HG03457 (cell line): ENCODE measurements at regions not wholly inside any gene's neighbourhood (a gene's known extent, or its start where the extent isn't known, plus 50 kb on each side); places are given as distances from the start of the nearest gene placed in this dataset.

Source experiments
- ATAC-seq: cut with Tn5 transposase; IDR thresholded peaks from one replicate; pipeline ENCODE4 v1.9.1; 2021; ENCODE audit warnings: moderate number of reproducible peaks; ENCODE audit not compliant: unreplicated experiment

GRCh38 chr4:138927072-138927471 lies 88.5 kb upstream of the NOCT start:
- ATAC-seq, result no peak

- ATAC-seq, result no peak
Measured at GRCh38 chr4:138925495-138925894, 90.1 kb upstream of the NOCT start.

GRCh38 chr4:138919094-138919936 lies 96.3 kb upstream of the NOCT start:
- peak; percentile 65 for ATAC-seq

- ATAC-seq, result no peak
Measured at GRCh38 chr4:138918169-138918869, 97.3 kb upstream of the NOCT start.

- no peak for ATAC-seq
Measured at GRCh38 chr4:138916763-138917162, 98.8 kb upstream of the NOCT start.

GRCh38 chr4:138915756-138916155 lies 99.8 kb upstream of the NOCT start:
- no peak for ATAC-seq

- ATAC-seq, result no peak
Measured at GRCh38 chr4:138912704-138913340, 102.8 kb upstream of the NOCT start.

- no peak for ATAC-seq
Measured at GRCh38 chr4:138911909-138912703, 103.5 kb upstream of the NOCT start.

GRCh38 chr4:138910914-138911336 lies 104.7 kb upstream of the NOCT start:
- ATAC-seq, result no peak

GRCh38 chr4:138910195-138910913 lies 105.2 kb upstream of the NOCT start:
- no peak for ATAC-seq

- ATAC-seq, result no peak
Measured at GRCh38 chr4:138909587-138909986, 106.0 kb upstream of the NOCT start.

- ATAC-seq, result no peak
Measured at GRCh38 chr4:138908134-138908533, 107.4 kb upstream of the NOCT start.

GRCh38 chr4:138907174-138907573 lies 108.4 kb upstream of the NOCT start:
- no peak for ATAC-seq

GRCh38 chr4:138904793-138905192 lies 110.8 kb upstream of the NOCT start:
- ATAC-seq, result no peak

GRCh38 chr4:138903185-138903584 lies 112.4 kb upstream of the NOCT start:
- no peak for ATAC-seq

- ATAC-seq, result no peak
Measured at GRCh38 chr4:138902705-138903104, 112.9 kb upstream of the NOCT start.

GRCh38 chr4:138901177-138901576 lies 114.4 kb upstream of the NOCT start:
- ATAC-seq, result no peak

- ATAC-seq, result no peak
Measured at GRCh38 chr4:138899999-138900398, 115.6 kb upstream of the NOCT start.

- ATAC-seq, result no peak
Measured at GRCh38 chr4:138898282-138898681, 117.3 kb upstream of the NOCT start.

GRCh38 chr4:138897811-138898226 lies 117.8 kb upstream of the NOCT start:
- ATAC-seq, result no peak
